A673 (cell line): ENCODE measurements at regions not wholly inside any gene's neighbourhood (a gene's known extent, or its start where the extent isn't known, plus 50 kb on each side); places are given as distances from the start of the nearest gene placed in this dataset.

ENCODE experiments used
- BruUV-seq: library from RNA; stranded (reverse); fragments of 400-500 nt; replicated peaks from 2 replicates; lab custom pipeline; 2021; lab: Mats Ljungman, UMichigan
- CTCF ChIA-PET: fragments of 300-600 bp; sonication (Branson Sonifier 250); formaldehyde crosslinking; loops from one replicate; lab custom pipeline; 2022; ENCODE audit warnings: antibody characterized with exemption; lab: Charles Lee
- POLR2A ChIA-PET: fragments of 300-600 bp; sonication (Branson Sonifier 250); formaldehyde crosslinking; loops from one replicate; lab custom pipeline; 2022; ENCODE audit warnings: antibody characterized with exemption; ENCODE audit not compliant: low non-redundant PET; lab: Charles Lee
- DNase-seq: peaks from one replicate; pipeline ENCODE4 v3.0.0-alpha.2; 2015; ENCODE audit warnings: low spot score
- H3K27ac ChIP-seq: fragments of 200-600 bp; sonication (generic); 2 replicates; pipeline ENCODE4 v1.5.1; 2016; ENCODE audit warnings: mixed run types, low read depth, mild to moderate bottlenecking, mixed read lengths, antibody characterized with exemption, low read length; ENCODE audit not compliant: poor library complexity, severe bottlenecking
- H3K27me3 ChIP-seq: fragments of 200-600 bp; sonication (generic); replicated peaks from 2 replicates; pipeline ENCODE4 v1.6.1; 2017; ENCODE audit warnings: mixed run types, low read depth, mild to moderate bottlenecking, mixed read lengths, antibody characterized with exemption, low read length; ENCODE audit not compliant: insufficient read depth, poor library complexity
- H3K36me3 ChIP-seq: fragments of 200-600 bp; sonication (generic); 2 replicates; pipeline ENCODE4 v1.6.1; 2016; ENCODE audit warnings: mixed run types, mild to moderate bottlenecking, mixed read lengths, antibody characterized with exemption, low read length; ENCODE audit not compliant: insufficient read depth, poor library complexity, severe bottlenecking
- H3K4me1 ChIP-seq: fragments of 200-600 bp; sonication (generic); 2 replicates; pipeline ENCODE4 v1.6.1; 2017; ENCODE audit warnings: mixed run types, mild to moderate bottlenecking, mixed read lengths, antibody characterized with exemption, low read length; ENCODE audit not compliant: insufficient read depth, poor library complexity, severe bottlenecking
- H3K4me3 ChIP-seq: fragments of 200-600 bp; sonication (generic); 2 replicates; pipeline ENCODE4 v1.5.1; 2016; ENCODE audit warnings: low read depth, mixed run types, mild to moderate bottlenecking, mixed read lengths, low read length; ENCODE audit not compliant: poor library complexity, severe bottlenecking
- H3K9me3 ChIP-seq: fragments of 200-600 bp; sonication (generic); 2 replicates; pipeline ENCODE4 v1.6.1; 2016; ENCODE audit warnings: mixed run types, low read depth, mild to moderate bottlenecking, mixed read lengths, antibody characterized with exemption, low read length; ENCODE audit not compliant: poor library complexity, severe bottlenecking
- CTCF ChIP-seq: fragments of 300-800, 200-600 bp; sonication (generic); conservative IDR thresholded peaks from 2 replicates; pipeline ENCODE4 v1.5.1; 2017; ENCODE audit warnings: low read depth, mild to moderate bottlenecking, antibody characterized with exemption, low read length, moderate library complexity, mixed read lengths
- EZH2 ChIP-seq: fragments of 200-600 bp; sonication (generic); IDR thresholded peaks from 2 replicates; pipeline ENCODE4 v1.6.1; 2017; ENCODE audit warnings: borderline replicate concordance, low read depth, mild to moderate bottlenecking, mixed read lengths, antibody characterized with exemption, low read length; ENCODE audit not compliant: poor library complexity, severe bottlenecking
- intact Hi-C: fragments of 100-400 bp; cut with micrococcal nuclease; formaldehyde crosslinking; loops from one replicate; pipeline ENCODE4 v1.10.0; 2022; ENCODE audit not compliant: unreplicated experiment

DNA sequence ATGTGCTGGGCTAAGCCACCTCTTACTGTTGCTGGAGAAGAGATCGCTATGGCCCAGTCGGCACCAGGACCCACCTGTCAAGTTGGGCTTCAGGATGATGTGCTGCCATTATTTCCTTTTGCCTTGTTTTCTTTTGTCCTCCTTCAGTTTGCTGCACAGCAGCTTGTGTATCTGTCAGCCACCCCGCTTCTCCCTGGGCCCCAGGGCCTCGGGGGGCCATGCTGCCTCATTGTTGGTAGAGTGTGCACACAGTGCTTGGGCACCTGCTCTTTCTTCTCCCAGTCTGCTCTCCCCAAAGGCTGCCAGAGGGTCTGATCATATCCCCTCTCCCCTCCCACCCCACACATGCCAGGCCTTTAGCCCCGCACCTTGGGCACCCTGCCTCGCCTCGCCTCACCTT is 185.5 kb upstream of the ATP10A start:
- no peaks in the 10 kb centered on the region for H3K36me3 ChIP-seq
- intact Hi-C loops, result no loop called here
- no peak overlapping the region for H3K27ac ChIP-seq
- TF ChIP-seq EZH2 (no peak), CTCF (no peak)
- H3K4me1 ChIP-seq, result no peaks in the 10 kb centered on the region
- no peak for DNase-seq
- no TSS peak for BruUV-seq
- no peaks in the 10 kb centered on the region for H3K27me3 ChIP-seq
- H3K9me3 ChIP-seq, result peaks cover 28% of the 10 kb centered on the region
- H3K4me3 ChIP-seq, result no peak overlapping the region
- POLR2A ChIA-PET, result no interaction called here
- CTCF ChIA-PET, result no interaction called here

GRCh38 chr15:26045516-26045915 is 182.4 kb upstream of the ATP10A start:
- POLR2A ChIA-PET, result no interaction called here
- Histone ChIP-seq H3K4me1 (no peaks in the 10 kb centered on the region), H3K27me3 (no peaks in the 10 kb centered on the region), H3K27ac (no peak overlapping the region), H3K4me3 (no peak overlapping the region), H3K9me3 (peaks cover 34% of the 10 kb centered on the region), H3K36me3 (no peaks in the 10 kb centered on the region)
- no peak for DNase-seq
- CTCF ChIA-PET, result no interaction called here
- TF ChIP-seq CTCF (no peak), EZH2 (no peak)
- intact Hi-C loops, result no loop called here
- no TSS peak for BruUV-seq

GRCh38 chr15:26043018-26043417 is 179.9 kb upstream of the ATP10A start:
- intact Hi-C loops, result no loop called here
- TF ChIP-seq CTCF, result no peak
- TF ChIP-seq EZH2, result no peak
- no peak for DNase-seq
- ChIA-PET CTCF (no interaction called here), POLR2A (no interaction called here)
- no TSS peak for BruUV-seq
- Histone ChIP-seq H3K4me1 (no peaks in the 10 kb centered on the region), H3K4me3 (no peak overlapping the region), H3K9me3 (peaks cover 32% of the 10 kb centered on the region), H3K27me3 (no peaks in the 10 kb centered on the region), H3K36me3 (no peaks in the 10 kb centered on the region), H3K27ac (no peak overlapping the region)
